CD14-positive monocyte (primary cell): ENCODE measurements at regions not wholly inside any gene's neighbourhood (a gene's known extent, or its start where the extent isn't known, plus 50 kb on each side); places are given as distances from the start of the nearest gene placed in this dataset.

Source experiments
- DNase-seq, 3 donors: peaks; one replicate each; pipeline ENCODE4 v3.0.0-alpha.2; 2011 to 2022
- H2AFZ ChIP-seq: 2 replicates; pipeline ENCODE4 v1.6.0; 2012; ENCODE audit warnings: mild to moderate bottlenecking, low read depth, low read length, inconsistent platforms; ENCODE audit not compliant: insufficient read depth, poor library complexity, severe bottlenecking
- H3K27ac ChIP-seq, 2 donors: 1 replicate in 1 of 2; 2 replicates in 1 of 2; pipeline ENCODE4 v1.5.1; 2012 to 2013; ENCODE audit warnings: low read length in 2 of 2, control low read depth in 1 of 2, inconsistent platforms in 1 of 2, low read depth in 1 of 2, mild to moderate bottlenecking in 1 of 2
- H3K27me3 ChIP-seq, 2 donors: one replicate each; pipeline versions ENCODE4 v1.6.0 to v1.6.1; 2011 to 2013; ENCODE audit warnings: low read length in 2 of 2; ENCODE audit not compliant: control insufficient read depth in 2 of 2, insufficient read depth in 2 of 2
- H3K36me3 ChIP-seq, 2 donors: replicated peaks in 1 of 2; 1 replicate in 1 of 2; 2 replicates in 1 of 2; pipeline versions ENCODE4 v1.5.1 to v1.6.1; 2012 to 2013; ENCODE audit warnings: low read length in 2 of 2, control low read depth in 1 of 2, inconsistent platforms in 1 of 2, mild to moderate bottlenecking in 1 of 2; ENCODE audit not compliant: insufficient read depth in 2 of 2, control insufficient read depth in 1 of 2
- H3K4me1 ChIP-seq, 2 donors: 1 replicate in 1 of 2; 2 replicates in 1 of 2; pipeline versions ENCODE4 v1.5.1 to v1.6.1; 2012 to 2013; ENCODE audit warnings: low read length in 2 of 2, control low read depth in 1 of 2, inconsistent platforms in 1 of 2, mild to moderate bottlenecking in 1 of 2, moderate library complexity in 1 of 2; ENCODE audit not compliant: insufficient read depth in 2 of 2, control insufficient read depth in 1 of 2
- H3K4me2 ChIP-seq: replicated peaks from 2 replicates; pipeline ENCODE3; 2012; ENCODE audit warnings: low read length, moderate library complexity, mild to moderate bottlenecking; ENCODE audit not compliant: poor library complexity, severe bottlenecking; ENCODE audit errors: extremely low read depth
- H3K4me3 ChIP-seq, 3 experiments: fragments of 200-600 bp in 1 of 3; sonication (generic) in 1 of 3; replicated peaks in 1 of 3; 1 replicate in 2 of 3; 2 replicates in 1 of 3; pipeline ENCODE4 v1.5.1; 2011 to 2013; ENCODE audit warnings: low read length in 3 of 3, mild to moderate bottlenecking in 3 of 3, control low read depth in 2 of 3, low read depth in 2 of 3, inconsistent platforms in 1 of 3, moderate library complexity in 1 of 3
- H3K79me2 ChIP-seq: 2 replicates; pipeline ENCODE4 v1.6.0; 2012; ENCODE audit warnings: mild to moderate bottlenecking, control low read depth, inconsistent platforms, low read length, moderate library complexity; ENCODE audit not compliant: insufficient read depth
- H3K9ac ChIP-seq: 2 replicates; pipeline ENCODE4 v1.6.0; 2017; ENCODE audit warnings: low read length, mild to moderate bottlenecking; ENCODE audit not compliant: insufficient read depth, poor library complexity, severe bottlenecking
- H3K9me3 ChIP-seq, 2 donors: replicated peaks in 1 of 2; 1 replicate in 1 of 2; 2 replicates in 1 of 2; pipeline versions ENCODE4 v1.5.1 to v1.6.1; 2012 to 2013; ENCODE audit warnings: low read length in 2 of 2, control low read depth in 1 of 2; ENCODE audit not compliant: control insufficient read depth in 1 of 2, insufficient read depth in 1 of 2
- H4K20me1 ChIP-seq: 2 replicates; pipeline ENCODE4 v1.6.0; 2012; ENCODE audit warnings: mild to moderate bottlenecking, low read length, control low read depth, moderate library complexity; ENCODE audit not compliant: insufficient read depth
- H3K27ac Mint-ChIP-seq, 7 donors: one replicate each; pipeline ENCODE4 v1.8.0; 2020; ENCODE audit warnings: mild to moderate bottlenecking in 7 of 7, mixed read lengths in 7 of 7, moderate library complexity in 6 of 7, inconsistent platforms in 2 of 7
- H3K27me3 Mint-ChIP-seq, 3 donors: one replicate each; pipeline ENCODE4 v1.8.0; 2021 to 2022; ENCODE audit warnings: low read depth in 3 of 3, mild to moderate bottlenecking in 3 of 3, mixed read lengths in 3 of 3, moderate library complexity in 3 of 3, inconsistent platforms in 1 of 3
- H3K36me3 Mint-ChIP-seq, 2 donors: one replicate each; pipeline ENCODE4 v1.8.0; 2020; ENCODE audit warnings: mixed read lengths in 2 of 2, inconsistent platforms in 1 of 2, mild to moderate bottlenecking in 1 of 2
- H3K4me1 Mint-ChIP-seq: one replicate; pipeline ENCODE4 v1.8.0; 2020; ENCODE audit warnings: mild to moderate bottlenecking, mixed read lengths
- H3K4me3 Mint-ChIP-seq, 2 donors: one replicate each; pipeline ENCODE4 v1.8.0; 2020; ENCODE audit warnings: mild to moderate bottlenecking in 2 of 2, mixed read lengths in 2 of 2, moderate library complexity in 1 of 2
- H3K9me3 Mint-ChIP-seq, 7 donors: one replicate each; pipeline ENCODE4 v1.8.0; 2020 to 2022; ENCODE audit warnings: mixed read lengths in 7 of 7, mild to moderate bottlenecking in 6 of 7, moderate library complexity in 6 of 7, inconsistent platforms in 2 of 7
- CTCF ChIP-seq: fragments of 200-600 bp; IDR thresholded peaks from one replicate; pipeline ENCODE4 v1.8.0; 2022; ENCODE audit warnings: antibody characterized with exemption, mild to moderate bottlenecking
- WGBS: methylation state at CpG from one replicate; pipeline ENCODE4 v1.1.5; 2013; ENCODE audit warnings: missing lambda C conversion rate; ENCODE audit not compliant: insufficient coverage; 5-methylcytosine and 5-hydroxymethylcytosine counted together
- intact Hi-C, 2 donors: fragments of 100-400 bp; cut with micrococcal nuclease; formaldehyde crosslinking; loops; one replicate each; pipeline versions ENCODE4 v1.15.0 to v1.15.1; 2023

GRCh38 chr2:59259913-59260312 is 1018.8 kb upstream of the FANCL start:
- H3K36me3 Mint-ChIP-seq: no peaks in the 10 kb centered on the region
- no peak overlapping the region for H3K27ac ChIP-seq
- intact Hi-C loops: no loop called here
- no peak overlapping the region for H3K4me3 Mint-ChIP-seq
- H3K4me2 ChIP-seq: no peak overlapping the region
- no peaks in the 10 kb centered on the region for H3K4me1 Mint-ChIP-seq
- H3K79me2 ChIP-seq: no peaks in the 10 kb centered on the region
- H3K4me1 ChIP-seq: no peaks in the 10 kb centered on the region
- no peak overlapping the region for H2AFZ ChIP-seq
- TF ChIP-seq CTCF: no peak
- H3K27me3 ChIP-seq: no peaks in the 10 kb centered on the region
- no peaks in the 10 kb centered on the region for H3K9me3 ChIP-seq
- H3K9ac ChIP-seq: no peak overlapping the region
- H3K27ac Mint-ChIP-seq: no peak overlapping the region
- H3K27me3 Mint-ChIP-seq: peaks cover 0 to 2% (median 0%) of the 10 kb centered on the region in 3 donors
- peaks cover 0 to 11% (median 2%) of the 10 kb centered on the region in 7 donors for H3K9me3 Mint-ChIP-seq
- 100% methylated on average over 1 of the region's 3 CpGs for WGBS
- no peaks in the 10 kb centered on the region for H3K36me3 ChIP-seq
- DNase-seq: no peak
- no peak overlapping the region for H3K4me3 ChIP-seq
- no peaks in the 10 kb centered on the region for H4K20me1 ChIP-seq

- Mint-ChIP-seq H3K27me3 (peaks cover 0 to 2% (median 0%) of the 10 kb centered on the region in 3 donors), H3K4me3 (no peak overlapping the region), H3K27ac (no peak overlapping the region), H3K36me3 (no peaks in the 10 kb centered on the region), H3K4me1 (no peaks in the 10 kb centered on the region), H3K9me3 (peaks cover 0 to 5% (median 0%) of the 10 kb centered on the region in 7 donors)
- no peaks in the 10 kb centered on the region for H3K79me2 ChIP-seq
- no peaks in the 10 kb centered on the region for H3K27me3 ChIP-seq
- no peaks in the 10 kb centered on the region for H4K20me1 ChIP-seq
- H3K4me3 ChIP-seq: no peak overlapping the region
- H3K36me3 ChIP-seq: no peaks in the 10 kb centered on the region
- WGBS: 100% methylated on average over 1 of the region's 4 CpGs
- no peak for DNase-seq
- no peak overlapping the region for H3K4me2 ChIP-seq
- intact Hi-C loops: no loop called here
- H2AFZ ChIP-seq: no peak overlapping the region
- no peak overlapping the region for H3K27ac ChIP-seq
- H3K4me1 ChIP-seq: no peaks in the 10 kb centered on the region
- no peaks in the 10 kb centered on the region for H3K9me3 ChIP-seq
- no peak overlapping the region for H3K9ac ChIP-seq
- no peak for TF ChIP-seq CTCF
Measured at GRCh38 chr2:59256290-59256689, 1015.2 kb upstream of the FANCL start.
